ENCODE measurements at regions not wholly inside any gene's neighbourhood (a gene's known extent, or its start where the extent isn't known, plus 50 kb on each side); places are given as distances from the start of the nearest gene placed in this dataset.

GRCh38 chr2:129713337-129713736, 266.1 kb upstream of the RAB6C start:
- DNase-seq (ENCODE audit: low spot score): no peak

GRCh38 chr2:129716781-129717559, 262.5 kb upstream of the RAB6C start:
- DNase-seq (ENCODE audit: low spot score): no peak

- no peak for DNase-seq (ENCODE audit: low spot score)
These were observed 261.8 kb upstream of the RAB6C start for GRCh38 chr2:129717560-129718130.

- DNase-seq (ENCODE audit: low spot score): no peak
These were observed 260.1 kb upstream of the RAB6C start for GRCh38 chr2:129719335-129719734.

- DNase-seq (ENCODE audit: low spot score): no peak
These were observed 259.1 kb upstream of the RAB6C start for GRCh38 chr2:129720360-129720759.

- DNase-seq (ENCODE audit: low spot score): no peak
These were observed 258.7 kb upstream of the RAB6C start for GRCh38 chr2:129720761-129721160.

GRCh38 chr2:129721236-129721635, 258.2 kb upstream of the RAB6C start:
- DNase-seq (ENCODE audit: low spot score): no peak

GRCh38 chr2:129721846-129722245, 257.6 kb upstream of the RAB6C start:
- no peak for DNase-seq (ENCODE audit: low spot score)

- no peak for DNase-seq (ENCODE audit: low spot score)
These were observed 257.0 kb upstream of the RAB6C start for GRCh38 chr2:129722306-129723019.

GRCh38 chr2:129723277-129724020, 256.0 kb upstream of the RAB6C start:
- DNase-seq (ENCODE audit: low spot score): no peak

- no peak for DNase-seq (ENCODE audit: low spot score)
These were observed 255.3 kb upstream of the RAB6C start for GRCh38 chr2:129724021-129724757.

GRCh38 chr2:129726216-129726615, 253.2 kb upstream of the RAB6C start:
- DNase-seq (ENCODE audit: low spot score): no peak

GRCh38 chr2:129727286-129727685, 252.2 kb upstream of the RAB6C start:
- no peak for DNase-seq (ENCODE audit: low spot score)

- DNase-seq (ENCODE audit: low spot score): no peak
These were observed 251.2 kb upstream of the RAB6C start for GRCh38 chr2:129728035-129728972.

- DNase-seq (ENCODE audit: low spot score): no peak
These were observed 250.5 kb upstream of the RAB6C start for GRCh38 chr2:129729011-129729410.

GRCh38 chr2:129729646-129730045, 249.8 kb upstream of the RAB6C start:
- DNase-seq (ENCODE audit: low spot score): no peak

GRCh38 chr2:129730979-129731378, 248.5 kb upstream of the RAB6C start:
- no peak for DNase-seq (ENCODE audit: low spot score)

GRCh38 chr2:129731907-129732629, 247.4 kb upstream of the RAB6C start:
- no peak for DNase-seq (ENCODE audit: low spot score)

GRCh38 chr2:129732630-129733026, 246.8 kb upstream of the RAB6C start:
- DNase-seq (ENCODE audit: low spot score): no peak

- DNase-seq (ENCODE audit: low spot score): no peak
These were observed 246.4 kb upstream of the RAB6C start for GRCh38 chr2:129733041-129733440.
